K562 (cell line): ENCODE measurements at regions not wholly inside any gene's neighbourhood (a gene's known extent, or its start where the extent isn't known, plus 50 kb on each side); places are given as distances from the start of the nearest gene placed in this dataset.

Experiments used
- ATAC-seq: fragments of 200-7000 bp; cut with Tn5 transposase; 3 replicates; pipeline ENCODE4 v1.9.1; 2020; ENCODE audit warnings: moderate library complexity
- BruUV-seq: library from RNA; stranded (reverse); fragments of 400-500 nt; replicated peaks from 2 replicates; lab custom pipeline; 2021; lab: Mats Ljungman, UMichigan
- CTCF ChIA-PET: fragments of 300-600 bp; formaldehyde crosslinking; extraction: SDS; loops from one replicate; lab custom pipeline; 2021; ENCODE audit warnings: low intra/inter-chr PET ratio; lab: Yijun Ruan, JAX
- POLR2A ChIA-PET: fragments of 300-600, 350-650 bp; sonication (Branson Sonifier 250); formaldehyde crosslinking; extraction: SDS; loops from one replicate; lab custom pipeline; 2021; ENCODE audit warnings: antibody characterized with exemption, inconsistent platforms; lab: Yijun Ruan, JAX
- DNase-seq, 4 experiments: peaks; one replicate each; pipeline versions ENCODE4 v3.0.0 to v3.0.0-alpha.2; 2011 to 2018; ENCODE audit warnings: low spot score in 3 of 4, mixed read lengths in 3 of 4; ENCODE audit errors: extremely low read depth in 1 of 4
- FAIRE-seq: peaks from 2 replicates; lab custom pipeline; 2011; peaks lifted over from hg19 to GRCh38; lab: Jason Lieb, UNC
- H2AFZ ChIP-seq: 2 replicates; pipeline ENCODE4 v1.6.0; 2011; ENCODE audit warnings: low read depth, low read length, control low read depth, inconsistent platforms
- H3K27ac ChIP-seq: fragments of 200-600 bp; 3 replicates; pipeline ENCODE4 v1.8.0; 2011; ENCODE audit warnings: low read depth, mild to moderate bottlenecking, control low read depth, inconsistent platforms, low read length, moderate library complexity, mixed read lengths; ENCODE audit errors: extremely low read depth
- H3K27me3 ChIP-seq, 2 experiments: fragments of 300-600 bp in 1 of 2; 2 replicates in 1 of 2; 3 replicates in 1 of 2; pipeline versions ENCODE4 v1.6.0 to v1.8.0; 2011; ENCODE audit warnings: inconsistent platforms in 2 of 2, low read length in 2 of 2, mild to moderate bottlenecking in 1 of 2, mixed read lengths in 1 of 2, moderate library complexity in 1 of 2; ENCODE audit not compliant: control insufficient read depth in 2 of 2, insufficient read depth in 2 of 2
- H3K36me3 ChIP-seq: fragments of 300-600 bp; 3 replicates; pipeline ENCODE4 v1.8.0; 2011; ENCODE audit warnings: mild to moderate bottlenecking, low read length, inconsistent platforms; ENCODE audit not compliant: control insufficient read depth, insufficient read depth
- H3K4me1 ChIP-seq, 2 experiments: fragments of 200-600 bp in 1 of 2; replicated peaks in 1 of 2; 2 replicates in 1 of 2; 3 replicates in 1 of 2; pipeline versions ENCODE4 v1.5.1 to v1.8.0; 2011; ENCODE audit warnings: inconsistent platforms in 2 of 2, low read length in 2 of 2, mild to moderate bottlenecking in 1 of 2, mixed read lengths in 1 of 2, moderate library complexity in 1 of 2; ENCODE audit not compliant: control insufficient read depth in 2 of 2, insufficient read depth in 2 of 2
- H3K4me2 ChIP-seq: 2 replicates; pipeline ENCODE4 v1.6.1; 2011; ENCODE audit warnings: low read length, control low read depth, inconsistent platforms, mixed read lengths; ENCODE audit not compliant: insufficient read depth
- H3K4me3 ChIP-seq: fragments of 200-600 bp; sonication (generic), shearing (Covaris generic); 2 replicates; pipeline ENCODE4 v1.5.1; 2016; ENCODE audit warnings: control low read depth, inconsistent platforms
- H3K79me2 ChIP-seq: fragments of 200-600 bp; 3 replicates; pipeline ENCODE4 v1.8.0; 2011; ENCODE audit warnings: low read length, inconsistent platforms; ENCODE audit not compliant: control insufficient read depth, insufficient read depth
- H3K9ac ChIP-seq, 2 experiments: 2 replicates each; pipeline versions ENCODE4 v1.6.0 to v1.6.1; 2011; ENCODE audit warnings: low read depth in 2 of 2, low read length in 2 of 2, control low read depth in 1 of 2, inconsistent platforms in 1 of 2, mild to moderate bottlenecking in 1 of 2, mixed read lengths in 1 of 2; ENCODE audit not compliant: insufficient read depth in 1 of 2
- H3K9me1 ChIP-seq: one replicate; pipeline ENCODE4 v1.6.0; 2011; ENCODE audit warnings: inconsistent platforms, mild to moderate bottlenecking, low read length, moderate library complexity; ENCODE audit not compliant: control insufficient read depth, insufficient read depth
- H3K9me3 ChIP-seq: replicated peaks from 2 replicates; pipeline ENCODE4 v1.5.1; 2011; ENCODE audit warnings: low read depth, low read length, inconsistent platforms; ENCODE audit not compliant: control insufficient read depth, insufficient read depth
- H4K20me1 ChIP-seq: replicated peaks from 2 replicates; pipeline ENCODE4 v1.6.1; 2011; ENCODE audit warnings: low read length, inconsistent platforms, mixed read lengths; ENCODE audit not compliant: control insufficient read depth, insufficient read depth
- FOSL1 ChIP-seq: fragments of 200-800 bp; sonication (Bioruptor generic); conservative IDR thresholded peaks from 2 replicates; pipeline ENCODE4 v1.6.1; 2016; ENCODE audit warnings: missing genetic modification characterization, missing compliant biosample characterization
- FOXK1 ChIP-seq: sonication (generic); formaldehyde crosslinking; IDR thresholded peaks from 2 replicates; pipeline ENCODE4 v1.8.0; 2022; ENCODE audit warnings: missing genetic modification reagents, mild to moderate bottlenecking, borderline replicate concordance
- NCOR1 ChIP-seq: fragments of 450-650 bp; IDR thresholded peaks from 2 replicates; pipeline ENCODE4 v1.6.1; 2016; ENCODE audit warnings: mild to moderate bottlenecking, moderate library complexity
- POLR3G ChIP-seq: IDR thresholded peaks from 2 replicates; pipeline ENCODE4 v1.6.1; 2011; ENCODE audit not compliant: insufficient read length, insufficient replicate concordance; ENCODE audit errors: extremely low read depth
- SREBF1 ChIP-seq: fragments of 150-350 bp; IDR thresholded peaks from 2 replicates; pipeline ENCODE4 v1.6.1; 2014; ENCODE audit warnings: antibody characterized with exemption, low read depth, low read length, borderline replicate concordance
- TRIM24 ChIP-seq, 2 experiments: fragments of 450-650 bp; IDR thresholded peaks; 2 replicates each; pipeline ENCODE4 v1.6.1; 2016
- YBX1 ChIP-seq: fragments of 450-650 bp; IDR thresholded peaks from 2 replicates; pipeline ENCODE4 v1.7.1; 2016; ENCODE audit warnings: mild to moderate bottlenecking
- WGBS: fragments of 100-300 bp; shearing (Covaris generic); methylation state at CpG from one replicate; pipeline ENCODE4 v1.1.6; 2016; ENCODE audit warnings: low coverage, mixed read lengths; ENCODE audit not compliant: insufficient coverage; ENCODE audit errors: missing lambda C conversion rate; 5-methylcytosine and 5-hydroxymethylcytosine counted together
- in situ Hi-C: fragments of 300-500 bp; cut with MboI; formaldehyde crosslinking; loops from 4 replicates; pipeline ENCODE4 v1.15.0; 2018; ENCODE audit warnings: inconsistent platforms, mixed read lengths
- intact Hi-C: fragments of 100-400 bp; cut with micrococcal nuclease; formaldehyde crosslinking; loops from 2 replicates; pipeline ENCODE4 v1.14.2; 2022
- TF ChIP-seq, protein P1 (sequence below), 2 experiments: IDR thresholded peaks; 2 replicates each; pipeline ENCODE4 v1.6.1; 2011; ENCODE audit warnings: borderline replicate concordance in 1 of 2, control low read depth in 1 of 2, low read depth in 1 of 2, low read length in 1 of 2, mild to moderate bottlenecking in 1 of 2, mixed read lengths in 1 of 2, moderate library complexity in 1 of 2; ENCODE audit not compliant: insufficient read depth in 1 of 2, insufficient read length in 1 of 2, poor library complexity in 1 of 2, severe bottlenecking in 1 of 2; ENCODE audit errors: extremely low read depth in 1 of 2

DNA sequence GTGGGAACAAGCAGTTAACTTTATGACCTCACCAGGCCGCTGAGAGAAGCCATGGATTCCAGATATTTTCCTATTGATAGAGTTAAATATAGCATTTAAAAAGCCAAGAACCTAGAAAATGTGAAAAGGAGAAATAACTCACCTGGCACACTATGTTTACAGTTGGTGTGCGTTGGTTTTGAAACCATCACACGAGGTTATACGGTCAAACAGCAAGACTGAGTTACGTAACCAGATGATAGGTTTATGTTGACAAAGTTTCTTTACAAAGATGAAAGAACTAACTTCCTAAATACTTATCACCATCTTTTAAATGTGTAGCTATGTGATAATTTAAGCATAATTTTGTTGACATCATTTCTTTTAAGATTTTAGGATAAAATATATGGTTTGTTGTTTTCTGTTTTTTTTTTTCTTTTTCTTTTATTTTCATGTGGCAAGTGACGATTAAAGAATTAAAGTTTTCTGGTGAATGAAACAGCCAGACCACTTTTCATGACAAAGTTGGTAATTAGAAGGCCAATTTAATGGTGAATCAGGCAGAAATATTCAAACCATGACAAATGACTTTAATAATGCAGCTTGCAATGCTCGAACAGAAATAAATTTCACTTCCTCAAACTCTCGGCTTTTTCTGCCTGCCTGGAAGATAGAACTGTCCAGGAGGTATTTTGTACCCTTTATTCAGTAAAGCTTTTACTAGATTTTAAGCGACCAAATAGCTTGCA is 339.1 kb upstream of the OBI1 start:
- Histone ChIP-seq H3K4me3 (no peak overlapping the region), H4K20me1 (no peaks in the 10 kb centered on the region), H3K9me3 (no peaks in the 10 kb centered on the region), H3K9ac (no peak overlapping the region), H3K79me2 (no peaks in the 10 kb centered on the region), H3K36me3 (no peaks in the 10 kb centered on the region), H3K9me1 (no peaks in the 10 kb centered on the region), H3K4me1 (no peaks in the 10 kb centered on the region), H3K27me3 (no peaks in the 10 kb centered on the region), H3K4me2 (no peak overlapping the region), H3K27ac (no peak overlapping the region), H2AFZ (no peak overlapping the region)
- in situ Hi-C loops (loop anchor here (25.0 kb wide), 1 partner anchor 861 kb away; no protein-coding TSS in a partner anchor), intact Hi-C loops (no loop called here)
- no TSS peak for BruUV-seq
- CTCF ChIA-PET: no interaction called here
- TF ChIP-seq FOSL1 (tag) (no peak), YBX1 (no peak), TRIM24 (IDR thresholded peaks at IDR 0.05) (no peak), SREBF1 (no peak), POLR3G (no peak), NCOR1 (no peak), FOXK1 (CRISPR knock-in tag) (no peak)
- TF ChIP-seq, protein P1, sequence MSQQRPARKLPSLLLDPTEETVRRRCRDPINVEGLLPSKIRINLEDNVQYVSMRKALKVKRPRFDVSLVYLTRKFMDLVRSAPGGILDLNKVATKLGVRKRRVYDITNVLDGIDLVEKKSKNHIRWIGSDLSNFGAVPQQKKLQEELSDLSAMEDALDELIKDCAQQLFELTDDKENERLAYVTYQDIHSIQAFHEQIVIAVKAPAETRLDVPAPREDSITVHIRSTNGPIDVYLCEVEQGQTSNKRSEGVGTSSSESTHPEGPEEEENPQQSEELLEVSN (IDR thresholded peaks at IDR 0.05; ENCODE audit: borderline replicate concordance in 1 of 2, extremely low read depth in 1 of 2, insufficient read depth in 1 of 2, insufficient read length in 1 of 2, low read depth in 1 of 2, low read length in 1 of 2, poor library complexity in 1 of 2, severe bottlenecking in 1 of 2): no peak
- DNase-seq: no peak
- FAIRE-seq: no peak
- WGBS: 3% methylated on average over 9 of the region's 9 CpGs
- POLR2A ChIA-PET: no interaction called here
- no peak for ATAC-seq
